ENCODE measurements at regions not wholly inside any gene's neighbourhood (a gene's known extent, or its start where the extent isn't known, plus 50 kb on each side); places are given as distances from the start of the nearest gene placed in this dataset.

- Histone ChIP-seq H3K4me3 (no peak overlapping the region), H3K36me3 (ENCODE audit: insufficient read depth in 1 of 2, low read depth in 1 of 2) (no peaks in the 10 kb centered on the region), H3K27ac (no peak overlapping the region), H3K9me3 (peaks cover 9% of the 10 kb centered on the region), H3K4me1 (no peaks in the 10 kb centered on the region), H3K27me3 (ENCODE audit: insufficient read depth in 3 of 3, low read length in 2 of 3) (no peaks in the 10 kb centered on the region)
- ATAC-seq: no peak
- intact Hi-C loops (cut with DNase I): no loop called here
- 66 to 83% (median 74%) methylated on average over 1 of the region's 1 CpG for WGBS, 3 donors
- TF ChIP-seq, protein P1, sequence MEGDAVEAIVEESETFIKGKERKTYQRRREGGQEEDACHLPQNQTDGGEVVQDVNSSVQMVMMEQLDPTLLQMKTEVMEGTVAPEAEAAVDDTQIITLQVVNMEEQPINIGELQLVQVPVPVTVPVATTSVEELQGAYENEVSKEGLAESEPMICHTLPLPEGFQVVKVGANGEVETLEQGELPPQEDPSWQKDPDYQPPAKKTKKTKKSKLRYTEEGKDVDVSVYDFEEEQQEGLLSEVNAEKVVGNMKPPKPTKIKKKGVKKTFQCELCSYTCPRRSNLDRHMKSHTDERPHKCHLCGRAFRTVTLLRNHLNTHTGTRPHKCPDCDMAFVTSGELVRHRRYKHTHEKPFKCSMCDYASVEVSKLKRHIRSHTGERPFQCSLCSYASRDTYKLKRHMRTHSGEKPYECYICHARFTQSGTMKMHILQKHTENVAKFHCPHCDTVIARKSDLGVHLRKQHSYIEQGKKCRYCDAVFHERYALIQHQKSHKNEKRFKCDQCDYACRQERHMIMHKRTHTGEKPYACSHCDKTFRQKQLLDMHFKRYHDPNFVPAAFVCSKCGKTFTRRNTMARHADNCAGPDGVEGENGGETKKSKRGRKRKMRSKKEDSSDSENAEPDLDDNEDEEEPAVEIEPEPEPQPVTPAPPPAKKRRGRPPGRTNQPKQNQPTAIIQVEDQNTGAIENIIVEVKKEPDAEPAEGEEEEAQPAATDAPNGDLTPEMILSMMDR (IDR thresholded peaks at IDR 0.05): no peak
- DNase-seq: no peak
Measured at GRCh38 chr7:124366118-124366517, 333.3 kb upstream of the TMEM229A start.

GRCh38 chr7:124364283-124364682, 331.4 kb upstream of the TMEM229A start:
- H3K4me1 ChIP-seq: no peaks in the 10 kb centered on the region
- DNase-seq (no peak), ATAC-seq (no peak)
- intact Hi-C loops (cut with DNase I): no loop called here
- H3K9me3 ChIP-seq: peaks cover 9% of the 10 kb centered on the region
- H3K36me3 ChIP-seq (ENCODE audit: insufficient read depth in 1 of 2, low read depth in 1 of 2): no peaks in the 10 kb centered on the region
- H3K4me3 ChIP-seq: no peak overlapping the region
- 71 to 79% (median 73%) methylated on average over 1 of the region's 1 CpG for WGBS, 3 donors
- TF ChIP-seq, protein P1 (IDR thresholded peaks at IDR 0.05): no peak
- H3K27me3 ChIP-seq (ENCODE audit: insufficient read depth in 3 of 3, low read length in 2 of 3): no peaks in the 10 kb centered on the region
- H3K27ac ChIP-seq: no peak overlapping the region

- H3K4me1 ChIP-seq: no peaks in the 10 kb centered on the region
- intact Hi-C loops (cut with DNase I): no loop called here
- no peaks in the 10 kb centered on the region for H3K27me3 ChIP-seq (ENCODE audit: insufficient read depth in 3 of 3, low read length in 2 of 3)
- H3K36me3 ChIP-seq (ENCODE audit: insufficient read depth in 1 of 2, low read depth in 1 of 2): no peaks in the 10 kb centered on the region
- TF ChIP-seq, protein P1 (IDR thresholded peaks at IDR 0.05): no peak
- ATAC-seq (no peak), DNase-seq (no peak)
- H3K9me3 ChIP-seq: no peaks in the 10 kb centered on the region
- H3K4me3 ChIP-seq: no peak overlapping the region
- no peak overlapping the region for H3K27ac ChIP-seq
Measured at GRCh38 chr7:124354201-124354600, 321.3 kb upstream of the TMEM229A start.

DNA sequence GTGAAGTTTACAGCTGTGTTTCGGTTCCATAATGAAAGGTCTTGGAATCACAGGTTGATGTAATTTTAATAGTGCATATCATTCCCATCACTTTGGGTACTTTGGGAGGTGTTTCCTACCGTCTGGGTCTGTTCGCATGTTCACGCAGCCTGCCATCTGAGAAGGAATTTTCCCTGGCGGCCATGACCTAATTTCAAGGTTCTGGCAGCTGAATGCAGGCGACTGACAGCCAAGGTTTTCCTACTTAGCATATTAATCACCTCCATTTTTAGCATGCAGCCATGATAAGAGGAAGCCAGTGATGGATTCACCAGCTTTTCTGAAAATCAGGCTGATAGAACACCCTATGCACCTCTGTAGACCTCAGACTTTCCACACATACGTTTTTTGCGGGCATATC, 319.1 kb upstream of the TMEM229A start:
- no peaks in the 10 kb centered on the region for H3K36me3 ChIP-seq (ENCODE audit: insufficient read depth in 1 of 2, low read depth in 1 of 2)
- 36 to 44% (median 36%) methylated on average over 8 of the region's 8 CpGs for WGBS, 3 donors
- H3K4me3 ChIP-seq: no peak overlapping the region
- no peaks in the 10 kb centered on the region for H3K27me3 ChIP-seq (ENCODE audit: insufficient read depth in 3 of 3, low read length in 2 of 3)
- H3K9me3 ChIP-seq: no peaks in the 10 kb centered on the region
- intact Hi-C loops (cut with DNase I): no loop called here
- no peaks in the 10 kb centered on the region for H3K4me1 ChIP-seq
- TF ChIP-seq, protein P1 (IDR thresholded peaks at IDR 0.05): no peak
- ATAC-seq (peak in 2 of 4 donors; percentile 27 to 61), DNase-seq (no peak)
- H3K27ac ChIP-seq: no peak overlapping the region

DNA sequence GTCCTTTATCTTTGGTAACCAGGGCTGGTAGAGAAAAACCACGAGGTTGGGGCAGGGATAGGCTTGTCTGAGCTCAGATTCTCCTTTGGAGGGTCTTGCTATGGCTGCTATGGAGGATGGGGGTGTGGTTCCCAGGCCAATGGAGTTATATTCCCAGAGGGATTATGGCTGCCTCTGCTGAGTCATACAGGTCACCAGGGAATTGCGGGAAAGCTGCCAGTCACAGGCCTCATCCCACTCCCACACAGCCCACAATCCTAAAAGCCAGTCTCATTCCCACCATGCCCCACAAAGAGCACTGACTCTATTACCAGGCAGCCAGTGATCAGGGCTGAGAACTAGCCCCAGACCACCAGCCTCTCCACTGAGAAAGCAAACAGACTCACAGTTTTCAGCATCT, 316.6 kb upstream of the TMEM229A start:
- Histone ChIP-seq H3K36me3 (ENCODE audit: insufficient read depth in 1 of 2, low read depth in 1 of 2) (no peaks in the 10 kb centered on the region), H3K27ac (no peak overlapping the region), H3K9me3 (no peaks in the 10 kb centered on the region), H3K27me3 (ENCODE audit: insufficient read depth in 3 of 3, low read length in 2 of 3) (no peaks in the 10 kb centered on the region), H3K4me1 (no peaks in the 10 kb centered on the region), H3K4me3 (no peak overlapping the region)
- TF ChIP-seq, protein P1 (IDR thresholded peaks at IDR 0.05): no peak
- ATAC-seq (no peak), DNase-seq (no peak)
- intact Hi-C loops (cut with DNase I): no loop called here
- WGBS, 3 donors: 62 to 73% (median 68%) methylated on average over 2 of the region's 2 CpGs

Data from psoas muscle (tissue), 7 donors.